HG03175 (cell line): ENCODE measurements at regions not wholly inside any gene's neighbourhood (a gene's known extent, or its start where the extent isn't known, plus 50 kb on each side); places are given as distances from the start of the nearest gene placed in this dataset.
A peak's percentile ranks its signal among the peaks of the same experiment; 100 is the strongest.
"Not testable (repeated sequence)": the region's sequence is repeated elsewhere in the genome, so short reads cannot be mapped to it uniquely, and the experiment has no call there.

ENCODE experiments used
- ATAC-seq: cut with Tn5 transposase; IDR thresholded peaks from one replicate; pipeline ENCODE4 v1.9.1; 2021; ENCODE audit warnings: mild to moderate bottlenecking, moderate library complexity; ENCODE audit not compliant: unreplicated experiment

GRCh38 chr11:116033931-116034553 lies 529.8 kb upstream of the CADM1 start:
- ATAC-seq, result no peak

DNA sequence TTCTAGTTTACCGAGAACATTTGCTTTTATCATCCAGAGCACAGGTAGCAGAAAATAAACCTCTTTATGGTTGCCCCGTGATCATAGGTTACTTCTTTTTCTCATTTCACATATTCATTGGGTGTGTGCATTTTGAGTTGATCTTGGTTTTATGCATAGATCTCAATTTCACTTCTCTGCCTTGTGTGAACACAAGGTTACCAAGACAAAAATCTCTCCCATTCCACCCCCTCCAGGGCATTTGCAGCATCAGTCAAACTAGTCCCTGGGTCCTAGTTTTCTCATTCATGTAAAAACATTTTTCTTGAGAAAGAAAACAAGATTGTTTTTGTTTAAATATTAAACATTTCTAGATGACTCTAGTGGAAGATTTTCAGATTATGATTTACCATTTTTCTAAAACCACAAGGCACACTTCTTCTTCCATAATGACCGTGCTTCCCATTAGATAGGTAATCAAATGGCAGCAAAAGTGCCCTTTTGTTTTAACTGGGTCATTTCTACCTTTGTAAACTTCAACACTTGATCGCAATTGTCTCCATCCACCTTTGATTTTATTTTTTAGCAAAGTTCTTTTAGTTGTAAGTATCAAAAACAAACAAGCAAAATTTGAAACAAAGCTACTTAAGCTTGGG lies 526.6 kb upstream of the CADM1 start:
- ATAC-seq, result no peak

GRCh38 chr11:116028506-116028905 lies 524.3 kb upstream of the CADM1 start:
- ATAC-seq, result not testable (repeated sequence)

- ATAC-seq, result no peak
These were observed 495.2 kb upstream of the CADM1 start for GRCh38 chr11:115999437-115999836.

DNA sequence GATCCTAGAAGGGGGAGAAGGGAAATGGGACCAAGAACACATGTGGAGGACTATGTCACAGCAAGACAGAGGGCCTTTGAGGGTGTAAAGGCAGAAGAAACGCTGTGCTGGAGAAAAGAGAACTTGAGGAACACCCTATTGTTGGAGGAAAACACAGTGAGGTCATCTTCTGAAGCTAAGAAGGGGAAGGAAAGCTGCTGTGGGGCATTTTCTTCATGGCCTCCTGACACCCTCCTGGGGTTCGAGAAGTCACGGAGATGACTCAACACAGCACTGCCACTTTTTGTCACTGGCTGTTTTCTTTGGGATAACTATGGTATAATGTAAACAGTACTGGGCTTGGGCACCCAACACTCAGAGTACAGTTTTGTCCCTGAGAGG lies 492.6 kb upstream of the CADM1 start:
- ATAC-seq, result peak; percentile 19

- ATAC-seq, result peak; percentile 99
These were observed 492.1 kb upstream of the CADM1 start for GRCh38 chr11:115996125-115996807.

DNA sequence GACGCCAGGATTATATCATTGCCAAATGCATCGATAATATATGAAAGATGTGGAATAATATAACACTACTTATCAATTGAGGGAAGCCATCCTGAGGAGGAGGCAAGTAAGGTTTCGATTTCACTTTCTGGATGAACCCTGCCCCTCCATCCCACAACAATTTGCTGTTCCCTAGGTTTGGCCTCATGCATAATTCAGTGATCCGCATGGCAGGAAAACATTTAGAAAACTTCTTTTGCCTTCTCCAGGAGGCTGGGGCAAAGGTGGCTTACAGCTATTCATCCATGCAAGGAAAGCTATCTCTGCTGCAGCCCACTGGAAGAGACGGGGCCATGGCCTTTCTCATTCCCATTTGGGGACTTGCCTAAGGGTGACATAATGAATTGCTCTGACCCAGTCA lies 489.4 kb upstream of the CADM1 start:
- ATAC-seq, result no peak

DNA sequence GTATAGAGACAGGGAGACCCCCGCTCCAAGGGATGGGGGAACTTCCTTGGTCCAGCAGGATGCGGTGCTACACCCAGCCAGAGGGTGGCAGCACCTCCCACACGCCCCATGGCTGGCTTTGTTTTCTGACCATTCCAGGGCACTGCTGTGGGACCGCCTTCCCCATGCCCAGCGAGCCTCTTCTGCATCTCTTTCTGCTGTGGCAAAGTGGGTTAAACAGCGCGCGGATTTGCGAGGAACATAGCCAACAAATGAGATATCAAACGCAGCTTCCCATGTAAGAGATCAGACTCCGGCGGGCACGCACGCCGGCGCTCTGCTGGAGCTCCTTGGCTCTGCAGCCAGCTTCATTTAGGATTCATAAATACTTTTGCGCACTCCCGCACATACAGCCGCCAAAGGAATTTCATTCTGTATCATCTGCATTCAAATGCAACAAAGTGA lies 485.8 kb upstream of the CADM1 start:
- no peak for ATAC-seq

GRCh38 chr11:115985896-115986295 lies 481.7 kb upstream of the CADM1 start:
- no peak for ATAC-seq

GRCh38 chr11:115984228-115984627 lies 480.0 kb upstream of the CADM1 start:
- ATAC-seq, result no peak

GRCh38 chr11:115982666-115983065 lies 478.5 kb upstream of the CADM1 start:
- no peak for ATAC-seq

- ATAC-seq, result no peak
These were observed 477.7 kb upstream of the CADM1 start for GRCh38 chr11:115981814-115982471.

DNA sequence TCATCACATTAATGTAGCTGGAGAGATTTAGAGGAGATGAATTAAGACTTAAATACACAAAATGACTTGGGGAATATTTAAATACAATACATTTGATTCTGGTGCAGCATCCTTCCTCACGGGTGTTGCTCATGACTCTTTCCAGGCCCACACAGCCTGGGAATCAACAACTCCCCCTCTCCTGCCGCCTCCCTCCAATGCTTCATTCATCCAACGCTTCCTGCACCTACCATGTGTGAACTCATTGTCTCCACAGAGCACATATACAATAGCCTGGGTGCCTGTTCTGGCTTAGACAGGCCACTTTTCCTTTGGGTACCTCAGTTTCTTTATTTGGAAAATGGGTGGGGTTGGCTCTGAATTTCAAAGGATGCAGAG lies 476.9 kb upstream of the CADM1 start:
- ATAC-seq, result no peak

DNA sequence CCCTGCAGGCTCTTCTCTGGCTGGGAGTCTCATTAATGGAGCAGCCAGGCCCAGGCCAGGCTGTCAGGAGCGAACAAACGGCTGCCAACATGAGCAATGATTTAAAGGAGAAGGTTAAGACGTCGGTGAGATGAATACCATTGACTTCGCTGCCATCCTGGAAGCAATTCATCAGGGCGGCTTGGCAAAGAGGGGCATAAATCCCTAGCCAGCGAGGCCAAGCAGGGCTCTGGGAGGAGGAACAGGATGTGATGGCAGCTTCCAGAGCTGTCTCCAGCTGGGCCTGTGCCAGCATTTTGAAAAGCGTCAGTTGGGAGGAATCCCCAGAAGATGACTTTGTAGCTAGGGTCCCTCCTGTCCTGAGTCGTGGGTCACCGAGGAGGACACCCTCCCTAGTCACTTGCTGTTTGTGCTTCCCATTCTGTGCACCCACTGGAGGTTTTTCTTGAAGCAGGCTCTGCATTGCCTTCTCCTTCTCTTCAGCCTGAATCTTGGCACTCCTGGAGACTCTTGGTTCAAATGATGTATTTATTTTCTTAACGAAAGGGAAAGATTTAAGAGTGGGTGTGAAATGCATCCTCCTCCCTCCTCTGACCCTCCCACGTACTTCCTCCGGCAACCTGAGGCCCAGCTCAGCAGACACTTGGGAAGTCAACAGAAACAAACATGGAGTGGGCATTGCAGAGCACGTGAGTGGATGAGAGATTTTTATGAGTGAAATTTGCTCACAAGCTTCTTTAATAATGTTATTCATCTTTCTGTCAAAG lies 476.3 kb upstream of the CADM1 start:
- ATAC-seq, result no peak

DNA sequence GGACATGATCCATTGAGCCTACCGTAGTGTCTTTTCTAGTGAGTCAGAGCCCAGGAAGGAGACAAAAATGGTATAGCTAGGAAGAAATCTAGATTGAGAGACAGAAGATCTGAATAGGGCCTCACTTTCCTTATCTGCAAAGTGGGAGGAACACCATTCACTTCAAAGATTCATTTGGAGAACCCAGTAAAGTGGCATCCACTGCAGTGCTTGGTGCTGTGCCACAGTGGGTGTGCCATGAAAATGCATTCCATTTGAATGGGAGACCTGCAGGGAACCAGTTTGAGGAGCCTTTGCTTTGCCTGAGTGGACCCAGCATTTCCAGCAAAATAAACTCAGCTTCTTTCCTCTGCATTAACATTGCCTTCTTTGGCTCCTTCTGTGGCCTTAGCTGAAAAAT lies 470.5 kb upstream of the CADM1 start:
- no peak for ATAC-seq

DNA sequence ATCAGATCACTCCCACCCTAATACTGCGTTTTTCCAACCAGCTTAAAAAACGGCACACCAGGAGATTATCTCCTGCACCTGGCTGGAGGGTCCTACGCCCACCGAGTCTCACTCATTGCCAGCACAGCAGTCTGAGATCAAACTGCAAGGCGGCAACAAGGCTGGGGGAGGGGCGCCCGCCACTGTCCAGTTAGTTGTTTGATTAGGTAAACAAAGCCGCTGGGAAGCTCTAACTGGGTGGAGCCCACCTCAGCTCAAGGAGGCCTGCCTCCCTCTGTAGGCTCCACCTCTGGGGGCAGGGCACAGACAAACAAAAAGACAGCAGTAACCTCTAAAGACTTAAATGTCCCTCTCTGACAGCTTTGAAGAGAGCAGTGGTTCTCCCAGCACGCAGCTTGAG lies 463.0 kb upstream of the CADM1 start:
- not testable (repeated sequence) for ATAC-seq

DNA sequence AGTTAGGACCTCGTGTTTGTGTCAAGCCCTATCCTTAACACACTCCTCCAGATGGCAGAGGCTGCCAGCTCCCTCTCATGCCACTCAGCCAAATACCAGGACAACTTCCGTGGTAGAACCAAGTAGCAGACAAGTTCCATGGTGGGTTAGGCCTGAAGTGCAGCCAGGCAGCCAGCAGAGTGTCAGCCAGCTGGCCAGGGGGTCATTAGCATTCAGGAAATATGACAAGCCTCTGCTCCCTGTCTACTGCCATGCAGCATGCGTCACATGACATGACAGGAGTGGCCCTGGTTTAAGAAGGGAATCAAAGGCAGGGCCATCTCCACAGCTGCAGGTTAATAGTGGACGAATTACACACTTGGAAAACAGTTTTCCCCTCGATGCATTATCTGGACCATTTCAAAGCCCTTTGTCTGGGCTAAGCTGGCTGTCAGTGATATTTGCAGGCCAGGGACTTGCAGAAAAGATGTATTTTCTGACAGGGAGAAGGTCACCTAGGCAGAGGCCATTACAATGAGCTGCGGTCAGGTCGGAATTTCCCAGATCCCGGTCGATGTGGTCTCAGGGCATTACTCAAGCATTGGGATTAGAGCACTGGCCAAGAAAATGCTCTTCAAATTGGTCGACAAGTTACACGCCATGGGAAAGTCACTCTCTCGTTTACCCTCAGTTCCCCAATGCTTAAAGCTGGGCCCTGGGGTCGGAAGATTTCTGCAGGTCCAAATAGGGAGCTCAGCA lies 461.7 kb upstream of the CADM1 start:
- ATAC-seq, result no peak

GRCh38 chr11:115964091-115964490 lies 459.9 kb upstream of the CADM1 start:
- no peak for ATAC-seq

DNA sequence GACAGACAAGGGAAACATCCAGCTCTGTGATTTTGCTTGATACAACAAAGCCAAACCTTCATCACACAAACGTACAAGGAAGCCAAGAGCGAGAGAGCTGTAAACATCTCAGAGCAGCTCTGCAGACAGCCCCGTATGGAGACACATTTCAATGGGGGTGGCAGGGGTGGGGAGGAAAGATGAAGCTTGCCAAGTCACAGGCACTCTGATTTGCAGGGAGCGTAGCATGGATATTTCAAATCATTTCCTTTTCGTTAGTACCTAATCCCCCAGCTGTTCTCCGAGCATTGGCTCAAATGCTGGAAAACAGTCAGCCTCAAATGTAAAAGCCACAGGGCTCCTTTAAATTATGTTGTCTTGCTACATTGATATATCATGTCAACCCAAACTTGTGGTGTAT lies 458.9 kb upstream of the CADM1 start:
- no peak for ATAC-seq
